Hypothalamus (tissue), 51 donors: ENCODE measurements at regions not wholly inside any gene's neighbourhood (a gene's known extent, or its start where the extent isn't known, plus 50 kb on each side); places are given as distances from the start of the nearest gene placed in this dataset.
"Not testable (repeated sequence)": the region's sequence is repeated elsewhere in the genome, so short reads cannot be mapped to it uniquely, and the experiment has no call there.

Experiments
- DNase-seq, 51 donors: peaks; one replicate each; lab custom pipeline; 2025; lab: John Stamatoyannopoulos, UW

GRCh38 chr10:120187168-120187567 lies 269.9 kb upstream of the PLPP4 start:
- not testable (repeated sequence) for DNase-seq

- no peak for DNase-seq
These were observed 268.1 kb upstream of the PLPP4 start for GRCh38 chr10:120188950-120189349.

- no peak for DNase-seq
These were observed 260.9 kb upstream of the PLPP4 start for GRCh38 chr10:120195984-120196712.

GRCh38 chr10:120204877-120205276 lies 252.2 kb upstream of the PLPP4 start:
- DNase-seq: no peak

GRCh38 chr10:120205368-120206018 lies 251.5 kb upstream of the PLPP4 start:
- DNase-seq: no peak

- DNase-seq: no peak
These were observed 248.5 kb upstream of the PLPP4 start for GRCh38 chr10:120208488-120208887.

- DNase-seq: no peak
These were observed 247.8 kb upstream of the PLPP4 start for GRCh38 chr10:120209124-120209762.

- no peak for DNase-seq
These were observed 244.8 kb upstream of the PLPP4 start for GRCh38 chr10:120212275-120212674.

GRCh38 chr10:120213283-120213682 lies 243.7 kb upstream of the PLPP4 start:
- DNase-seq: not testable (repeated sequence)

GRCh38 chr10:120217736-120218135 lies 239.3 kb upstream of the PLPP4 start:
- DNase-seq: no peak

- no peak for DNase-seq
These were observed 235.0 kb upstream of the PLPP4 start for GRCh38 chr10:120221873-120222485.

- DNase-seq: no peak
These were observed 227.4 kb upstream of the PLPP4 start for GRCh38 chr10:120229641-120230040.

GRCh38 chr10:120239695-120240094 lies 217.3 kb upstream of the PLPP4 start:
- not testable (repeated sequence) for DNase-seq

- no peak for DNase-seq
These were observed 205.1 kb upstream of the PLPP4 start for GRCh38 chr10:120251821-120252442.

- DNase-seq: no peak
These were observed 203.9 kb upstream of the PLPP4 start for GRCh38 chr10:120253131-120253530.

- no peak for DNase-seq
These were observed 196.6 kb upstream of the PLPP4 start for GRCh38 chr10:120260456-120260855.

GRCh38 chr10:120262857-120263547 lies 194.0 kb upstream of the PLPP4 start:
- no peak for DNase-seq

- DNase-seq: no peak
These were observed 191.0 kb upstream of the PLPP4 start for GRCh38 chr10:120266022-120266421.

- DNase-seq: no peak
These were observed 186.1 kb upstream of the PLPP4 start for GRCh38 chr10:120270906-120271305.

- DNase-seq: no peak
These were observed 185.3 kb upstream of the PLPP4 start for GRCh38 chr10:120271696-120272095.
